Endodermal cell (in vitro differentiated cells): ENCODE measurements at regions not wholly inside any gene's neighbourhood (a gene's known extent, or its start where the extent isn't known, plus 50 kb on each side); places are given as distances from the start of the nearest gene placed in this dataset.

Experiments
- DNase-seq: peaks from one replicate; pipeline ENCODE4 v3.0.0-alpha.2; 2017
- H3K27ac ChIP-seq: 2 replicates; pipeline ENCODE4 v1.5.1; 2013; ENCODE audit warnings: mild to moderate bottlenecking, low read depth, low read length, moderate library complexity
- H3K27me3 ChIP-seq: 2 replicates; pipeline ENCODE4 v1.6.1; 2013; ENCODE audit warnings: mild to moderate bottlenecking, low read length, moderate library complexity; ENCODE audit not compliant: insufficient read depth, control insufficient read depth, poor library complexity, severe bottlenecking
- H3K36me3 ChIP-seq: 2 replicates; pipeline ENCODE4 v1.7.0; 2013; ENCODE audit warnings: mild to moderate bottlenecking, low read length, moderate library complexity; ENCODE audit not compliant: control insufficient read depth, insufficient read depth
- H3K4me1 ChIP-seq: one replicate; pipeline ENCODE4 v1.7.0; 2013; ENCODE audit warnings: low read length; ENCODE audit not compliant: control insufficient read depth, insufficient read depth
- H3K4me3 ChIP-seq: 2 replicates; pipeline ENCODE4 v1.5.1; 2013; ENCODE audit warnings: mild to moderate bottlenecking, low read length, moderate library complexity
- H3K9ac ChIP-seq: 2 replicates; pipeline ENCODE4 v1.6.1; 2013; ENCODE audit warnings: mild to moderate bottlenecking, low read length, moderate library complexity; ENCODE audit not compliant: poor library complexity, severe bottlenecking; ENCODE audit errors: extremely low read depth
- H3K9me3 ChIP-seq: 2 replicates; pipeline ENCODE4 v1.6.1; 2013; ENCODE audit warnings: mild to moderate bottlenecking, low read length, moderate library complexity; ENCODE audit not compliant: control insufficient read depth
- H3K27ac Mint-ChIP-seq: 2 replicates; pipeline ENCODE4 v1.8.0; 2020; ENCODE audit warnings: mixed read lengths
- H3K27me3 Mint-ChIP-seq: 2 replicates; pipeline ENCODE4 v1.8.0; 2021; ENCODE audit warnings: mild to moderate bottlenecking, mixed read lengths; ENCODE audit not compliant: insufficient read depth
- H3K36me3 Mint-ChIP-seq: 2 replicates; pipeline ENCODE4 v1.8.0; 2020; ENCODE audit warnings: low read depth, mixed read lengths
- H3K4me1 Mint-ChIP-seq: 2 replicates; pipeline ENCODE4 v1.8.0; 2020; ENCODE audit warnings: mixed read lengths
- H3K4me3 Mint-ChIP-seq: 2 replicates; pipeline ENCODE4 v1.8.0; 2020; ENCODE audit warnings: mild to moderate bottlenecking, moderate library complexity, mixed read lengths
- H3K9me3 Mint-ChIP-seq: 2 replicates; pipeline ENCODE4 v1.8.0; 2020; ENCODE audit warnings: mild to moderate bottlenecking, mixed read lengths
- WGBS, 2 experiments: methylation state at CpG; one replicate each; pipeline versions ENCODE4 v1.1.5 to v1.1.7; 2013; ENCODE audit warnings: missing lambda C conversion rate in 2 of 2, mixed read lengths in 1 of 2; ENCODE audit not compliant: insufficient coverage in 1 of 2, insufficient read length in 1 of 2; 5-methylcytosine and 5-hydroxymethylcytosine counted together
- TF ChIP-seq, protein P1 (sequence below): fragments of 200-600 bp; sonication (generic); conservative IDR thresholded peaks from 2 replicates; pipeline ENCODE4 v1.5.0; 2021; ENCODE audit warnings: antibody characterized with exemption, mild to moderate bottlenecking

- 89 to 92% methylated on average over 2 to 3 of the region's 3 CpGs for WGBS, 2 experiments
- Histone ChIP-seq H3K27me3 (no peaks in the 10 kb centered on the region), H3K9ac (no peak overlapping the region), H3K36me3 (no peaks in the 10 kb centered on the region), H3K4me3 (no peak overlapping the region), H3K9me3 (no peaks in the 10 kb centered on the region), H3K4me1 (no peaks in the 10 kb centered on the region), H3K27ac (no peak overlapping the region)
- peaks cover 17% of the 10 kb centered on the region for H3K9me3 Mint-ChIP-seq
- TF ChIP-seq, protein P1, sequence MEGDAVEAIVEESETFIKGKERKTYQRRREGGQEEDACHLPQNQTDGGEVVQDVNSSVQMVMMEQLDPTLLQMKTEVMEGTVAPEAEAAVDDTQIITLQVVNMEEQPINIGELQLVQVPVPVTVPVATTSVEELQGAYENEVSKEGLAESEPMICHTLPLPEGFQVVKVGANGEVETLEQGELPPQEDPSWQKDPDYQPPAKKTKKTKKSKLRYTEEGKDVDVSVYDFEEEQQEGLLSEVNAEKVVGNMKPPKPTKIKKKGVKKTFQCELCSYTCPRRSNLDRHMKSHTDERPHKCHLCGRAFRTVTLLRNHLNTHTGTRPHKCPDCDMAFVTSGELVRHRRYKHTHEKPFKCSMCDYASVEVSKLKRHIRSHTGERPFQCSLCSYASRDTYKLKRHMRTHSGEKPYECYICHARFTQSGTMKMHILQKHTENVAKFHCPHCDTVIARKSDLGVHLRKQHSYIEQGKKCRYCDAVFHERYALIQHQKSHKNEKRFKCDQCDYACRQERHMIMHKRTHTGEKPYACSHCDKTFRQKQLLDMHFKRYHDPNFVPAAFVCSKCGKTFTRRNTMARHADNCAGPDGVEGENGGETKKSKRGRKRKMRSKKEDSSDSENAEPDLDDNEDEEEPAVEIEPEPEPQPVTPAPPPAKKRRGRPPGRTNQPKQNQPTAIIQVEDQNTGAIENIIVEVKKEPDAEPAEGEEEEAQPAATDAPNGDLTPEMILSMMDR = no peak
- peaks cover 20% of the 10 kb centered on the region for H3K27me3 Mint-ChIP-seq
- no peak for DNase-seq
- H3K36me3 Mint-ChIP-seq = no peaks in the 10 kb centered on the region
- no peaks in the 10 kb centered on the region for H3K4me1 Mint-ChIP-seq
- no peak overlapping the region for H3K27ac Mint-ChIP-seq
- H3K4me3 Mint-ChIP-seq = no peak overlapping the region
Observed at GRCh38 chr1:38228718-38229117, 182.1 kb upstream of the POU3F1 start.

GRCh38 chr1:38225745-38226144 is 179.2 kb upstream of the POU3F1 start:
- no peaks in the 10 kb centered on the region for H3K4me1 Mint-ChIP-seq
- no peaks in the 10 kb centered on the region for H3K9me3 ChIP-seq
- H3K27me3 ChIP-seq = peaks cover 23% of the 10 kb centered on the region
- H3K4me3 ChIP-seq = no peak overlapping the region
- TF ChIP-seq, protein P1 = no peak
- no peak overlapping the region for H3K27ac Mint-ChIP-seq
- H3K36me3 Mint-ChIP-seq = no peaks in the 10 kb centered on the region
- peaks cover 21% of the 10 kb centered on the region for H3K27me3 Mint-ChIP-seq
- no peak overlapping the region for H3K9ac ChIP-seq
- no peak overlapping the region for H3K27ac ChIP-seq
- 92 to 94% methylated on average over 2 to 3 of the region's 3 CpGs for WGBS, 2 experiments
- H3K36me3 ChIP-seq = no peaks in the 10 kb centered on the region
- peaks cover 8% of the 10 kb centered on the region for H3K9me3 Mint-ChIP-seq
- no peaks in the 10 kb centered on the region for H3K4me1 ChIP-seq
- no peak for DNase-seq
- H3K4me3 Mint-ChIP-seq = no peak overlapping the region

DNA sequence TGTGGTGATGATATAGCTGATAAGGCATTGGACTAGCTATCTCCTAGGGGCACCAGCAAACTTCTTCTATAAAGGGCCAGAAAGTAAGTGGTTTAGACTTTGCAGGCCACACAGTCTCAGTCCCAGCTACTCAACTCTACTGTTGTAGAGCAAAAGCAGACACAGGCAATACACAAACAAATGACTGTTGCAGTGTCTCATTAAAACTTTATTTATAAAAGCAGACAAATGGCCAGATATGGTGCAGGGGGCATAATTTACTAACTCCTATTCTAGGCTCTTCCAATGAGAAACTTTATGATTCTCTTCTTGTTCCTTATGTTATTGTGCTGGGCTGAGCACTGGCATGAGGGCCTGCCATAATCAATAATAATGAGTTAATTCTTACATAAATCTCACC is 176.8 kb upstream of the POU3F1 start:
- Mint-ChIP-seq H3K27me3 (peaks cover 17% of the 10 kb centered on the region), H3K27ac (no peak overlapping the region)

More for the DNA sequence above, 176.8 kb upstream of the POU3F1 start:
- Mint-ChIP-seq H3K4me1 (peaks cover 16% of the 10 kb centered on the region), H3K36me3 (no peaks in the 10 kb centered on the region), H3K9me3 (no peaks in the 10 kb centered on the region), H3K4me3 (no peak overlapping the region)
- Histone ChIP-seq H3K4me1 (no peaks in the 10 kb centered on the region), H3K9me3 (no peaks in the 10 kb centered on the region), H3K36me3 (no peaks in the 10 kb centered on the region), H3K9ac (no peak overlapping the region), H3K27me3 (peaks cover 23% of the 10 kb centered on the region), H3K27ac (no peak overlapping the region), H3K4me3 (no peak overlapping the region)
- TF ChIP-seq, protein P1 = no peak
- no peak for DNase-seq
